ENCODE measurements at regions not wholly inside any gene's neighbourhood (a gene's known extent, or its start where the extent isn't known, plus 50 kb on each side); places are given as distances from the start of the nearest gene placed in this dataset.

DNA sequence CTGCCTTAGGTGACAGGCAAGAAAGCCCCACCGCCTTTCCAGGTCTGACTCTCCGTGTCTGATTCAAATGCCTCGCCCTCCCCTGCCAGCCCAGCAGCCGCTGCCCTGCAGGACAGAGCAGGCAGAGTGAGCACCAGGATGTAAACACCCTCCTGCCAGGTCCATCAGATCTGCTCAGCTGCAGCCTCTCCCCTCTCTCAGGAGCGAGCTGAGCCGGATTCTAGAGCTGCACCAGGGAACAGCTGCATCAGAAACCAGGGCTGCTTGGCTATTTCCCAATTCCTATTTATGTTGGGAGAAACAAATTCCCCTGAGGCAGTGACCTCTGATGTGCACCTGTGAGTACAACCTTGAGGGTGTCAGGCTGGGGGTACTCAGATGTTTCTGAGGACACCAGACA is 121.5 kb upstream of the ZMIZ1 start:
- no peak overlapping the region for H3K27ac ChIP-seq
- intact Hi-C loops (cut with DNase I), result no loop called here
- no peaks in the 10 kb centered on the region for H3K9me3 ChIP-seq
- no peak for DNase-seq
- H3K4me1 ChIP-seq (ENCODE audit: insufficient read depth), result peaks cover 25% of the 10 kb centered on the region
- no peaks in the 10 kb centered on the region for H3K27me3 ChIP-seq
- TF ChIP-seq EP300 (IDR thresholded peaks at IDR 0.05), result no peak
- TF ChIP-seq, protein P1, sequence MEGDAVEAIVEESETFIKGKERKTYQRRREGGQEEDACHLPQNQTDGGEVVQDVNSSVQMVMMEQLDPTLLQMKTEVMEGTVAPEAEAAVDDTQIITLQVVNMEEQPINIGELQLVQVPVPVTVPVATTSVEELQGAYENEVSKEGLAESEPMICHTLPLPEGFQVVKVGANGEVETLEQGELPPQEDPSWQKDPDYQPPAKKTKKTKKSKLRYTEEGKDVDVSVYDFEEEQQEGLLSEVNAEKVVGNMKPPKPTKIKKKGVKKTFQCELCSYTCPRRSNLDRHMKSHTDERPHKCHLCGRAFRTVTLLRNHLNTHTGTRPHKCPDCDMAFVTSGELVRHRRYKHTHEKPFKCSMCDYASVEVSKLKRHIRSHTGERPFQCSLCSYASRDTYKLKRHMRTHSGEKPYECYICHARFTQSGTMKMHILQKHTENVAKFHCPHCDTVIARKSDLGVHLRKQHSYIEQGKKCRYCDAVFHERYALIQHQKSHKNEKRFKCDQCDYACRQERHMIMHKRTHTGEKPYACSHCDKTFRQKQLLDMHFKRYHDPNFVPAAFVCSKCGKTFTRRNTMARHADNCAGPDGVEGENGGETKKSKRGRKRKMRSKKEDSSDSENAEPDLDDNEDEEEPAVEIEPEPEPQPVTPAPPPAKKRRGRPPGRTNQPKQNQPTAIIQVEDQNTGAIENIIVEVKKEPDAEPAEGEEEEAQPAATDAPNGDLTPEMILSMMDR (IDR thresholded peaks at IDR 0.05), result no peak
- TF ChIP-seq POLR2A (IDR thresholded peaks at IDR 0.05), result no peak
- H3K4me3 ChIP-seq, result no peak overlapping the region
- WGBS, 3 donors, result 83 to 91% (median 89%) methylated on average over 6 of the region's 6 CpGs
- no peaks in the 10 kb centered on the region for H3K36me3 ChIP-seq

DNA sequence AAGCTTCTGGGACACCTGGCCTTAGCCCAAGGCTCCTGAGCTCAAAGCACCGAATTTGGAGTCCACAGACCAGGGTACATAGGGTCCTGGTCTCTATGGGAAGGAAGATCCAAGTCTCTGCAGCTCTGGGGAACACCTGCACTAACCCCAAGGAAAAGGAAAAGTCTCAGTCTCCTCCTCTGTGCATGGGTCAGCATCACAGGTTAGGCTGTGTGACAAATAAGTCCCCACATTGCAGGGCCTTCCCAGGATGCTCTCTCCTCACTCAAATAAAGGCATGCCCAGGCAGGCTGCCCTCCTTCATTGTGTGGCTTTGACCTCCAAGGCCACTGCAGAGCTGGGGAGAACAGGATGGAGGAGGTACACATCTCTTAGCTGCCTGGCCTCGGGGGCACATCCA is 121.0 kb upstream of the ZMIZ1 start:
- 70 to 82% (median 80%) methylated on average over 2 of the region's 2 CpGs for WGBS, 3 donors
- Histone ChIP-seq H3K27ac (no peak overlapping the region), H3K4me1 (ENCODE audit: insufficient read depth) (peaks cover 29% of the 10 kb centered on the region), H3K36me3 (no peaks in the 10 kb centered on the region), H3K4me3 (no peak overlapping the region), H3K27me3 (no peaks in the 10 kb centered on the region), H3K9me3 (no peaks in the 10 kb centered on the region)
- TF ChIP-seq POLR2A (IDR thresholded peaks at IDR 0.05) (no peak), EP300 (IDR thresholded peaks at IDR 0.05) (no peak)
- TF ChIP-seq, protein P1 (IDR thresholded peaks at IDR 0.05), result no peak
- intact Hi-C loops (cut with DNase I), result no loop called here
- no peak for DNase-seq

DNA sequence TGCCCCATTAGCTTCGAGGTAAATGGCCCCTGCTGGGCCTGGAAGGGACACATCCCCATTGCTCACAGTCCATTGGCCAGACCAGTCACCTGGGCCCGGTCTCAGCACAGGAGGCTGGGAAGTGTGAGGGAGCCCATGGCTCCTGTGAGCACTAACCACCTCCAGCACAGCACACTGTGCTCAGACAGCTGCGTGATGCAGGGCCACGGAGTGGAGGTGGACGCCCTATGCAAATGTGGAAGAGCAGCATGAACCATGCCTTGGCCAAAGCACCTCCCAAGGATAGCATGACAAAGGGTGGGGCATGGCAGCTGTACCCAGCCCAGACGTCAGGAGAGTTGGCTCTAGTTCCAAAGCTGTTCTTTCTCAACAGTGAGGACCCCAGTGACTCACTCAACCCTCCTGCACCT is 120.1 kb upstream of the ZMIZ1 start:
- Histone ChIP-seq H3K27ac (no peak overlapping the region), H3K4me1 (ENCODE audit: insufficient read depth) (peaks cover 37% of the 10 kb centered on the region), H3K4me3 (no peak overlapping the region), H3K27me3 (no peaks in the 10 kb centered on the region), H3K9me3 (no peaks in the 10 kb centered on the region), H3K36me3 (no peaks in the 10 kb centered on the region)
- intact Hi-C loops (cut with DNase I), result no loop called here
- WGBS, 3 donors, result 86 to 93% (median 89%) methylated on average over 6 of the region's 6 CpGs
- DNase-seq, result no peak
- TF ChIP-seq POLR2A (IDR thresholded peaks at IDR 0.05), result no peak
- TF ChIP-seq, protein P1 (IDR thresholded peaks at IDR 0.05), result no peak
- no peak for TF ChIP-seq EP300 (IDR thresholded peaks at IDR 0.05)

DNA sequence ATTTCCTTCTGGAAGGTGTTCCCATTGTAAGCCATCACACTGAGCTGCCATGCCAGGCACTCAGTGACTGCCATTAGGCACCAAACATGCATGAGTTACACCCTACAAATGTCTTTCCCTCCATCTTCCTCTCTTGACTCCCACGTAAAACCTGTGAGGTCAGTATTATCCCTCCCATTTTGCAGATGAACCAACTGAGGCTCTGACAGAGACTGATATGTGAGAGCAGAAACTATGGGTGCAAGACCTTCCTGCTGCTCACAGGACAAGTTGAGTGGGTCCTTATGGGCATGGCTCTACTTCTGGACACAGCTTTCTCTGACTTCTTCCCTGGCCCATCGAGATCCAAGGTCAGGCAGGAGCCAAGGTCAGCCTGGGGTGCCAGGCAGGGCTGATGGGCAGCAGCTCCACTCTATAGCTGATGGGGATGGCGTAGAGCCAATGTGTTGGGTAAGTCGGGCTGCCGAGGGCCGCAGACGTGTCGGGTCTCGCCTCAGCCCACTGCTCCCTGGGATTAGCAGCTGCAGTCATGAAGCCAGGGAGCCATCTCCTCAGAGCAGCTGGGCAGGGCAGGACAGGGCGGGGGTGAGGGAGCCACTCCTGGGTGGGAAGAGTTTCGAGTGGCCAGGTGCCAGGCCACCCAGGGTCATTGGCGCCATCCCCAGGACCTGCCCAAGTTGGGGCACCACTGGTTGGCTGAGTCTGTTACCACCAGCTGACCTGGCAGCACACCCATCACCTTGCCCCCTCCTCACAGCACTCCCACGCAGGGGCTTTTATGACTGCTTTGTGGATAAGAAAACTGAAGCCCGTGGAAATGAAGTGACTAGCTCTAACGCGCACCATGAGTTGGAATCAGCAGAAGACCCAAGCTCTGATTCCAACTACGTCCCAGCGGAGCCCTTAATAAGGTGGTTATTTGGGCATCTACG is 117.8 kb upstream of the ZMIZ1 start:
- H3K9me3 ChIP-seq, result no peaks in the 10 kb centered on the region
- intact Hi-C loops (cut with DNase I), result no loop called here
- no peak for DNase-seq
- no peak overlapping the region for H3K27ac ChIP-seq
- H3K4me3 ChIP-seq, result no peak overlapping the region
- no peaks in the 10 kb centered on the region for H3K27me3 ChIP-seq
- peaks cover 26% of the 10 kb centered on the region for H3K4me1 ChIP-seq (ENCODE audit: insufficient read depth)
- 71 to 84% (median 73%) methylated on average over 19 of the region's 19 CpGs for WGBS, 3 donors
- TF ChIP-seq, protein P1 (IDR thresholded peaks at IDR 0.05), result no peak
- no peak for TF ChIP-seq POLR2A (IDR thresholded peaks at IDR 0.05)
- TF ChIP-seq EP300 (IDR thresholded peaks at IDR 0.05), result no peak
- no peaks in the 10 kb centered on the region for H3K36me3 ChIP-seq
